ENCODE measurements at regions not wholly inside any gene's neighbourhood (a gene's known extent, or its start where the extent isn't known, plus 50 kb on each side); places are given as distances from the start of the nearest gene placed in this dataset.
"Not testable (repeated sequence)": the region's sequence is repeated elsewhere in the genome, so short reads cannot be mapped to it uniquely, and the experiment has no call there.

GRCh38 chr5:71806711-71807110 lies 87.6 kb downstream of the CARTPT start:
- Mint-ChIP-seq H3K36me3 (ENCODE audit: low read depth) (no peaks in the 10 kb centered on the region), H3K4me1 (peaks cover 4% of the 10 kb centered on the region), H3K27me3 (peaks cover 70% of the 10 kb centered on the region), H3K4me3 (no peak overlapping the region), H3K27ac (no peak overlapping the region)
- ATAC-seq, result no peak
- H3K9me3 ChIP-seq (ENCODE audit: control insufficient read depth, low read length, poor library complexity, severe bottlenecking), result no peaks in the 10 kb centered on the region
- no peak for DNase-seq

GRCh38 chr5:71807909-71808308 lies 88.8 kb downstream of the CARTPT start:
- peaks cover 4% of the 10 kb centered on the region for H3K4me1 Mint-ChIP-seq
- no peaks in the 10 kb centered on the region for H3K9me3 ChIP-seq (ENCODE audit: control insufficient read depth, low read length, poor library complexity, severe bottlenecking)
- H3K27me3 Mint-ChIP-seq, result peaks cover 65% of the 10 kb centered on the region
- no peaks in the 10 kb centered on the region for H3K36me3 Mint-ChIP-seq (ENCODE audit: low read depth)
- H3K4me3 Mint-ChIP-seq, result no peak overlapping the region
- no peak for ATAC-seq
- H3K27ac Mint-ChIP-seq, result no peak overlapping the region
- DNase-seq, result no peak

GRCh38 chr5:71809446-71809845 lies 90.4 kb downstream of the CARTPT start:
- Mint-ChIP-seq H3K4me3 (no peak overlapping the region), H3K27me3 (peaks cover 69% of the 10 kb centered on the region), H3K36me3 (ENCODE audit: low read depth) (no peaks in the 10 kb centered on the region), H3K4me1 (peaks cover 4% of the 10 kb centered on the region), H3K27ac (no peak overlapping the region)
- ATAC-seq (no peak), DNase-seq (no peak)
- no peaks in the 10 kb centered on the region for H3K9me3 ChIP-seq (ENCODE audit: control insufficient read depth, low read length, poor library complexity, severe bottlenecking)

GRCh38 chr5:71810023-71810422 lies 90.9 kb downstream of the CARTPT start:
- no peaks in the 10 kb centered on the region for H3K9me3 ChIP-seq (ENCODE audit: control insufficient read depth, low read length, poor library complexity, severe bottlenecking)
- Mint-ChIP-seq H3K36me3 (ENCODE audit: low read depth) (no peaks in the 10 kb centered on the region), H3K27ac (no peak overlapping the region), H3K4me3 (no peak overlapping the region), H3K4me1 (peaks cover 4% of the 10 kb centered on the region), H3K27me3 (peaks cover 68% of the 10 kb centered on the region)
- no peak for DNase-seq
- no peak for ATAC-seq

- Mint-ChIP-seq H3K4me1 (peaks cover 4% of the 10 kb centered on the region), H3K27me3 (peaks cover 70% of the 10 kb centered on the region), H3K4me3 (no peak overlapping the region), H3K27ac (no peak overlapping the region), H3K36me3 (ENCODE audit: low read depth) (no peaks in the 10 kb centered on the region)
- DNase-seq (no peak), ATAC-seq (no peak)
- H3K9me3 ChIP-seq (ENCODE audit: control insufficient read depth, low read length, poor library complexity, severe bottlenecking), result no peaks in the 10 kb centered on the region
Observed at GRCh38 chr5:71810471-71811195, 91.6 kb downstream of the CARTPT start.

GRCh38 chr5:71811779-71812178 lies 92.7 kb downstream of the CARTPT start:
- H3K9me3 ChIP-seq (ENCODE audit: control insufficient read depth, low read length, poor library complexity, severe bottlenecking), result no peaks in the 10 kb centered on the region
- Mint-ChIP-seq H3K27me3 (peaks cover 59% of the 10 kb centered on the region), H3K4me3 (no peak overlapping the region), H3K4me1 (peaks cover 4% of the 10 kb centered on the region), H3K27ac (no peak overlapping the region), H3K36me3 (ENCODE audit: low read depth) (no peaks in the 10 kb centered on the region)
- ATAC-seq (no peak), DNase-seq (no peak)

- Mint-ChIP-seq H3K27me3 (peaks cover 25% of the 10 kb centered on the region), H3K4me3 (no peak overlapping the region), H3K27ac (no peak overlapping the region), H3K4me1 (no peaks in the 10 kb centered on the region), H3K36me3 (ENCODE audit: low read depth) (no peaks in the 10 kb centered on the region)
- no peaks in the 10 kb centered on the region for H3K9me3 ChIP-seq (ENCODE audit: control insufficient read depth, low read length, poor library complexity, severe bottlenecking)
- ATAC-seq (no peak), DNase-seq (no peak)
Observed at GRCh38 chr5:71816307-71816706, 97.2 kb downstream of the CARTPT start.

GRCh38 chr5:71817891-71818290 lies 98.8 kb downstream of the CARTPT start:
- peaks cover 23% of the 10 kb centered on the region for H3K27me3 Mint-ChIP-seq
- ATAC-seq, result no peak
- DNase-seq, result no peak
- H3K4me3 Mint-ChIP-seq, result no peak overlapping the region
- H3K9me3 ChIP-seq (ENCODE audit: control insufficient read depth, low read length, poor library complexity, severe bottlenecking), result no peaks in the 10 kb centered on the region
- H3K4me1 Mint-ChIP-seq, result no peaks in the 10 kb centered on the region
- H3K27ac Mint-ChIP-seq, result no peak overlapping the region
- no peaks in the 10 kb centered on the region for H3K36me3 Mint-ChIP-seq (ENCODE audit: low read depth)

- ATAC-seq (no peak), DNase-seq (no peak)
- H3K4me1 Mint-ChIP-seq, result no peaks in the 10 kb centered on the region
- H3K9me3 ChIP-seq (ENCODE audit: control insufficient read depth, low read length, poor library complexity, severe bottlenecking), result peaks cover 5% of the 10 kb centered on the region
- no peak overlapping the region for H3K4me3 Mint-ChIP-seq
- no peak overlapping the region for H3K27ac Mint-ChIP-seq
- peaks cover 6% of the 10 kb centered on the region for H3K27me3 Mint-ChIP-seq
- H3K36me3 Mint-ChIP-seq (ENCODE audit: low read depth), result no peaks in the 10 kb centered on the region
Observed at GRCh38 chr5:71821029-71821428, 102.0 kb downstream of the CARTPT start.

GRCh38 chr5:71822065-71822464 lies 103.0 kb downstream of the CARTPT start:
- H3K36me3 Mint-ChIP-seq (ENCODE audit: low read depth); DNase-seq: not testable (repeated sequence)

GRCh38 chr5:71825992-71826391 lies 106.9 kb downstream of the CARTPT start:
- no peaks in the 10 kb centered on the region for H3K27me3 Mint-ChIP-seq
- DNase-seq (no peak), ATAC-seq (no peak)
- peaks cover 12% of the 10 kb centered on the region for H3K9me3 ChIP-seq (ENCODE audit: control insufficient read depth, low read length, poor library complexity, severe bottlenecking)
- no peak overlapping the region for H3K4me3 Mint-ChIP-seq
- H3K4me1 Mint-ChIP-seq, result no peaks in the 10 kb centered on the region
- H3K27ac Mint-ChIP-seq, result no peak overlapping the region
- no peaks in the 10 kb centered on the region for H3K36me3 Mint-ChIP-seq (ENCODE audit: low read depth)

More at GRCh38 chr5:71822065-71822464, 103.0 kb downstream of the CARTPT start:
- not testable (repeated sequence) for H3K27me3 Mint-ChIP-seq; H3K4me3 Mint-ChIP-seq; H3K4me1 Mint-ChIP-seq; H3K27ac Mint-ChIP-seq; H3K9me3 ChIP-seq (ENCODE audit: control insufficient read depth, low read length, poor library complexity, severe bottlenecking); ATAC-seq

- H3K9me3 ChIP-seq (ENCODE audit: control insufficient read depth, low read length, poor library complexity, severe bottlenecking), result peaks cover 12% of the 10 kb centered on the region
- Mint-ChIP-seq H3K4me1 (no peaks in the 10 kb centered on the region), H3K27me3 (no peaks in the 10 kb centered on the region), H3K27ac (no peak overlapping the region), H3K36me3 (ENCODE audit: low read depth) (no peaks in the 10 kb centered on the region), H3K4me3 (no peak overlapping the region)
- ATAC-seq (no peak), DNase-seq (no peak)
Observed at GRCh38 chr5:71828291-71829040, 109.4 kb downstream of the CARTPT start.

- no peak overlapping the region for H3K4me3 Mint-ChIP-seq
- no peak for ATAC-seq
- H3K27ac Mint-ChIP-seq, result no peak overlapping the region
- DNase-seq, result no peak
- no peaks in the 10 kb centered on the region for H3K27me3 Mint-ChIP-seq
- no peaks in the 10 kb centered on the region for H3K4me1 Mint-ChIP-seq
- H3K36me3 Mint-ChIP-seq (ENCODE audit: low read depth), result no peaks in the 10 kb centered on the region
- peaks cover 12% of the 10 kb centered on the region for H3K9me3 ChIP-seq (ENCODE audit: control insufficient read depth, low read length, poor library complexity, severe bottlenecking)
Observed at GRCh38 chr5:71829206-71829605, 110.1 kb downstream of the CARTPT start.
